Trophoblast cell (in vitro differentiated cells and primary cell): ENCODE measurements at regions not wholly inside any gene's neighbourhood (a gene's known extent, or its start where the extent isn't known, plus 50 kb on each side); places are given as distances from the start of the nearest gene placed in this dataset.

ENCODE experiments used
- DNase-seq, 2 donors: peaks; one replicate each; pipeline ENCODE4 v3.0.0-alpha.2; 2016
- H2AFZ ChIP-seq: 2 replicates; pipeline ENCODE4 v1.6.1; 2013; ENCODE audit warnings: low read length, moderate library complexity, mild to moderate bottlenecking; ENCODE audit not compliant: insufficient read depth, poor library complexity
- H2AK5ac ChIP-seq: 2 replicates; pipeline ENCODE4 v1.6.1; 2013; ENCODE audit warnings: mild to moderate bottlenecking, low read length
- H2BK120ac ChIP-seq: 2 replicates; pipeline ENCODE4 v1.6.1; 2013; ENCODE audit warnings: low read length, mild to moderate bottlenecking, moderate library complexity; ENCODE audit not compliant: insufficient read depth, poor library complexity
- H2BK12ac ChIP-seq: 2 replicates; pipeline ENCODE4 v1.6.1; 2013; ENCODE audit warnings: mild to moderate bottlenecking, low read length, moderate library complexity
- H2BK5ac ChIP-seq: 2 replicates; pipeline ENCODE4 v1.6.1; 2013; ENCODE audit warnings: low read length, low read depth, moderate library complexity, mild to moderate bottlenecking; ENCODE audit not compliant: poor library complexity
- H3K14ac ChIP-seq: 2 replicates; pipeline ENCODE4 v1.6.1; 2013; ENCODE audit warnings: mild to moderate bottlenecking, low read length
- H3K18ac ChIP-seq: 2 replicates; pipeline ENCODE4 v1.6.1; 2013; ENCODE audit warnings: mild to moderate bottlenecking, low read length
- H3K23ac ChIP-seq: 2 replicates; pipeline ENCODE4 v1.6.1; 2013; ENCODE audit warnings: low read length
- H3K27ac ChIP-seq: 2 replicates; pipeline ENCODE4 v1.5.1; 2013; ENCODE audit warnings: low read depth, mild to moderate bottlenecking, inconsistent platforms, low read length, moderate library complexity
- H3K27me3 ChIP-seq: 2 replicates; pipeline ENCODE4 v1.6.1; 2013; ENCODE audit warnings: inconsistent platforms, mild to moderate bottlenecking, low read length, moderate library complexity; ENCODE audit not compliant: insufficient read depth
- H3K36me3 ChIP-seq, 2 experiments: 1 replicate in 1 of 2; 2 replicates in 1 of 2; pipeline ENCODE4 v1.6.1; 2013; ENCODE audit warnings: low read length in 2 of 2, mild to moderate bottlenecking in 2 of 2, moderate library complexity in 1 of 2; ENCODE audit not compliant: insufficient read depth in 2 of 2, control insufficient read depth in 1 of 2
- H3K4ac ChIP-seq: 2 replicates; pipeline ENCODE4 v1.6.1; 2013; ENCODE audit warnings: low read depth, mild to moderate bottlenecking, low read length, moderate library complexity
- H3K4me1 ChIP-seq, 2 experiments: 1 replicate in 1 of 2; 2 replicates in 1 of 2; pipeline ENCODE4 v1.6.1; 2013; ENCODE audit warnings: low read length in 2 of 2, mild to moderate bottlenecking in 2 of 2, moderate library complexity in 1 of 2; ENCODE audit not compliant: insufficient read depth in 2 of 2, control insufficient read depth in 1 of 2
- H3K4me2 ChIP-seq: 2 replicates; pipeline ENCODE4 v1.6.1; 2013; ENCODE audit warnings: inconsistent platforms, mild to moderate bottlenecking, low read length, moderate library complexity
- H3K4me3 ChIP-seq: 2 replicates; pipeline ENCODE4 v1.5.1; 2013; ENCODE audit warnings: mild to moderate bottlenecking, low read depth, low read length, inconsistent platforms
- H3K79me1 ChIP-seq: one replicate; pipeline ENCODE4 v1.6.1; 2013; ENCODE audit warnings: low read length
- H3K79me2 ChIP-seq: 2 replicates; pipeline ENCODE4 v1.6.1; 2013; ENCODE audit warnings: low read length, mild to moderate bottlenecking; ENCODE audit not compliant: control insufficient read depth, insufficient read depth, poor library complexity
- H3K9ac ChIP-seq: 2 replicates; pipeline ENCODE4 v1.6.1; 2013; ENCODE audit warnings: mild to moderate bottlenecking, low read length
- H3K9me3 ChIP-seq: 2 replicates; pipeline ENCODE4 v1.6.1; 2013; ENCODE audit warnings: low read depth, mild to moderate bottlenecking, control low read depth, inconsistent platforms, low read length; ENCODE audit not compliant: insufficient read depth
- H4K12ac ChIP-seq: 2 replicates; pipeline ENCODE4 v1.6.1; 2013; ENCODE audit warnings: low read depth, mild to moderate bottlenecking, low read length, moderate library complexity
- H4K8ac ChIP-seq: 2 replicates; pipeline ENCODE4 v1.6.1; 2013; ENCODE audit warnings: low read depth, mild to moderate bottlenecking, low read length, moderate library complexity
- H4K91ac ChIP-seq: one replicate; pipeline ENCODE4 v1.6.1; 2013; ENCODE audit warnings: low read depth, mild to moderate bottlenecking, low read length, moderate library complexity
- WGBS: extraction: QIAGEN DNeasy Blood & Tissue Kit; methylation state at CpG from one replicate; pipeline ENCODE4 v1.1.7; 2013; ENCODE audit warnings: missing lambda C conversion rate; ENCODE audit not compliant: insufficient read length, insufficient coverage; ENCODE audit errors: extremely low coverage; 5-methylcytosine and 5-hydroxymethylcytosine counted together

GRCh38 chr2:5052905-5053304 lies 639.3 kb upstream of the SOX11 start:
- Histone ChIP-seq H3K79me1 (no peaks in the 10 kb centered on the region), H3K79me2 (no peaks in the 10 kb centered on the region), H4K12ac (no peak overlapping the region), H2AFZ (no peak overlapping the region), H4K91ac (no peak overlapping the region), H3K9me3 (no peaks in the 10 kb centered on the region), H3K23ac (no peak overlapping the region), H2BK120ac (no peak overlapping the region), H3K4me3 (no peak overlapping the region), H3K14ac (no peak overlapping the region), H3K18ac (no peak overlapping the region), H2BK5ac (no peak overlapping the region), H4K8ac (no peak overlapping the region), H3K27ac (no peak overlapping the region), H3K4me1 (no peaks in the 10 kb centered on the region), H2AK5ac (no peak overlapping the region), H3K4ac (no peak overlapping the region), H3K36me3 (no peaks in the 10 kb centered on the region), H3K4me2 (no peak overlapping the region), H2BK12ac (no peak overlapping the region), H3K27me3 (no peaks in the 10 kb centered on the region), H3K9ac (no peak overlapping the region)
- WGBS: no CpG with 5 or more reads among the region's 7 CpGs
- no peak for DNase-seq

GRCh38 chr2:5057891-5058351 lies 634.3 kb upstream of the SOX11 start:
- Histone ChIP-seq H3K4me3 (no peak overlapping the region), H3K23ac (no peak overlapping the region), H3K4me1 (no peaks in the 10 kb centered on the region), H3K4me2 (no peak overlapping the region), H4K8ac (no peak overlapping the region), H2AK5ac (no peak overlapping the region), H4K12ac (no peak overlapping the region), H3K4ac (no peak overlapping the region), H3K79me1 (no peaks in the 10 kb centered on the region), H2BK12ac (no peak overlapping the region), H3K9me3 (no peaks in the 10 kb centered on the region), H3K9ac (no peak overlapping the region), H3K14ac (no peak overlapping the region), H2BK5ac (no peak overlapping the region), H2BK120ac (no peak overlapping the region), H3K18ac (no peak overlapping the region), H3K36me3 (no peaks in the 10 kb centered on the region), H3K27me3 (no peaks in the 10 kb centered on the region), H2AFZ (no peak overlapping the region), H3K27ac (no peak overlapping the region), H4K91ac (no peak overlapping the region), H3K79me2 (no peaks in the 10 kb centered on the region)
- no CpG with 5 or more reads among the region's 6 CpGs for WGBS
- DNase-seq: no peak

GRCh38 chr2:5060956-5061355 lies 631.2 kb upstream of the SOX11 start:
- Histone ChIP-seq H3K79me2 (no peaks in the 10 kb centered on the region), H3K4me1 (no peaks in the 10 kb centered on the region)
- WGBS: no CpG with 5 or more reads among the region's 1 CpG

GRCh38 chr2:5064687-5065086 lies 627.5 kb upstream of the SOX11 start:
- Histone ChIP-seq H4K8ac (no peak overlapping the region), H3K27me3 (no peaks in the 10 kb centered on the region)
- no CpG with 5 or more reads among the region's 5 CpGs for WGBS

More at GRCh38 chr2:5060956-5061355, 631.2 kb upstream of the SOX11 start:
- Histone ChIP-seq H4K12ac (no peak overlapping the region), H4K91ac (no peak overlapping the region), H3K4ac (no peak overlapping the region), H3K23ac (no peak overlapping the region), H4K8ac (no peak overlapping the region), H2AK5ac (no peak overlapping the region), H3K9ac (no peak overlapping the region), H3K14ac (no peak overlapping the region), H3K27me3 (no peaks in the 10 kb centered on the region), H3K9me3 (no peaks in the 10 kb centered on the region), H3K4me2 (no peak overlapping the region), H3K18ac (no peak overlapping the region), H3K36me3 (no peaks in the 10 kb centered on the region), H3K79me1 (no peaks in the 10 kb centered on the region), H2BK12ac (no peak overlapping the region), H3K4me3 (no peak overlapping the region), H2BK5ac (no peak overlapping the region), H2AFZ (no peak overlapping the region), H2BK120ac (no peak overlapping the region), H3K27ac (no peak overlapping the region)
- DNase-seq: no peak

More at GRCh38 chr2:5064687-5065086, 627.5 kb upstream of the SOX11 start:
- H2BK12ac ChIP-seq: no peak overlapping the region
- H4K91ac ChIP-seq: no peak overlapping the region
- H3K79me1 ChIP-seq: peaks cover 2% of the 10 kb centered on the region
- no peaks in the 10 kb centered on the region for H3K36me3 ChIP-seq
- H3K14ac ChIP-seq: no peak overlapping the region
- no peak overlapping the region for H3K18ac ChIP-seq
- H3K79me2 ChIP-seq: no peaks in the 10 kb centered on the region
- H2BK5ac ChIP-seq: no peak overlapping the region
- no peak overlapping the region for H3K23ac ChIP-seq
- no peak overlapping the region for H2AFZ ChIP-seq
- H3K27ac ChIP-seq: no peak overlapping the region
- DNase-seq: no peak
- no peak overlapping the region for H3K4ac ChIP-seq
- H2BK120ac ChIP-seq: no peak overlapping the region
- no peak overlapping the region for H3K4me2 ChIP-seq
- H3K4me3 ChIP-seq: no peak overlapping the region
- H3K9me3 ChIP-seq: no peaks in the 10 kb centered on the region
- no peak overlapping the region for H2AK5ac ChIP-seq
- H4K12ac ChIP-seq: no peak overlapping the region
- no peaks in the 10 kb centered on the region for H3K4me1 ChIP-seq
- H3K9ac ChIP-seq: no peak overlapping the region
